GM10266 (cell line): ENCODE measurements at regions not wholly inside any gene's neighbourhood (a gene's known extent, or its start where the extent isn't known, plus 50 kb on each side); places are given as distances from the start of the nearest gene placed in this dataset.

ENCODE experiments used
- DNase-seq: peaks from one replicate; pipeline ENCODE4 v3.0.0; 2012; ENCODE audit errors: extremely low spot score
- CTCF ChIP-seq: IDR thresholded peaks from 2 replicates; pipeline ENCODE4 v1.5.1; 2012; ENCODE audit warnings: mild to moderate bottlenecking, low read depth; ENCODE audit not compliant: control insufficient read depth, insufficient read depth; ENCODE audit errors: missing control alignments

- no peak for TF ChIP-seq CTCF
- no peak for DNase-seq
Measured at GRCh38 chr2:129893244-129893643, 86.2 kb upstream of the RAB6C start.

GRCh38 chr2:129894616-129895015 is 84.8 kb upstream of the RAB6C start:
- no peak for TF ChIP-seq CTCF
- no peak for DNase-seq

GRCh38 chr2:129895061-129895460 is 84.4 kb upstream of the RAB6C start:
- DNase-seq = no peak
- TF ChIP-seq CTCF = no peak

GRCh38 chr2:129895526-129896082 is 83.9 kb upstream of the RAB6C start:
- TF ChIP-seq CTCF = no peak

GRCh38 chr2:129896226-129897100 is 83.0 kb upstream of the RAB6C start:
- DNase-seq = no peak
- no peak for TF ChIP-seq CTCF

More at GRCh38 chr2:129895526-129896082, 83.9 kb upstream of the RAB6C start:
- DNase-seq = no peak

GRCh38 chr2:129901754-129902415 is 77.6 kb upstream of the RAB6C start:
- no peak for DNase-seq
- TF ChIP-seq CTCF = no peak
